Cardiac muscle cell (in vitro differentiated cells and primary cell): ENCODE measurements at regions not wholly inside any gene's neighbourhood (a gene's known extent, or its start where the extent isn't known, plus 50 kb on each side); places are given as distances from the start of the nearest gene placed in this dataset.

Experiments
- DNase-seq, 2 donors: peaks; one replicate each; pipeline versions ENCODE4 v3.0.0 to v3.0.0-alpha.2; 2010 to 2017; ENCODE audit warnings: low read depth in 1 of 2, low spot score in 1 of 2
- H3K27ac ChIP-seq: fragments of 200-600 bp; sonication (generic); 2 replicates; pipeline ENCODE4 v1.5.1; 2016
- H3K27me3 ChIP-seq: fragments of 200-600 bp; sonication (generic); 2 replicates; pipeline ENCODE4 v1.6.0; 2016; ENCODE audit warnings: control low read depth
- H3K36me3 ChIP-seq: fragments of 200-600 bp; sonication (generic); 2 replicates; pipeline ENCODE4 v1.5.1; 2016; ENCODE audit warnings: control low read depth
- H3K4me1 ChIP-seq: fragments of 200-600 bp; sonication (generic); 2 replicates; pipeline ENCODE4 v1.8.1; 2017; ENCODE audit warnings: low read depth, mild to moderate bottlenecking, mixed run types
- H3K4me3 ChIP-seq: fragments of 200-600 bp; sonication (generic); 2 replicates; pipeline ENCODE4 v1.5.1; 2016; ENCODE audit warnings: mild to moderate bottlenecking
- H3K9me3 ChIP-seq: fragments of 200-600 bp; sonication (generic); 2 replicates; pipeline ENCODE4 v1.5.1; 2017; ENCODE audit warnings: low read depth, mild to moderate bottlenecking, control low read depth
- TF ChIP-seq, protein P1 (sequence below): IDR thresholded peaks from 2 replicates; pipeline ENCODE4 v1.5.1; 2012; ENCODE audit warnings: low read depth, mild to moderate bottlenecking, low read length

DNA sequence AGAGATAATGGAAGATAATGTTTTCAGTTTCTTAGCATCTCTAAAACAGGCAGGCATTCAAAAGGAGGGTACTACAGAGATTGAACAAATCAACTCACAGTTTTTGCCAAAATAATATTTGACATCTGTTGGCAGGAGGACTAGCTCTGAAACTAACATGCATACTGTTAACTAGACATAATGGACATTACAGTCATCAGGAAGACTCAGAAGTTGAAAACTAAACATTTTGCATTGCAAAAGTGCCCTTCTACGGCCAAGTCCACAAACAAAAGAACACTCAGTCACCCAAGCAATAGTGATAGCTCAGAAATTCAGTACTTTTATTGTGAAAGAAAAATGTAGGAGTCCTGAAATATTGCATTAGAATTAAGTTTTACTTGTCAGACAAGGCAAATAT is 399.0 kb downstream of the HGF start:
- no peak overlapping the region for H3K27ac ChIP-seq
- no peaks in the 10 kb centered on the region for H3K27me3 ChIP-seq
- H3K36me3 ChIP-seq: no peaks in the 10 kb centered on the region
- H3K4me1 ChIP-seq: no peaks in the 10 kb centered on the region
- H3K4me3 ChIP-seq: no peak overlapping the region
- peak in 1 of 2 donors; percentile 41 for DNase-seq
- H3K9me3 ChIP-seq: no peaks in the 10 kb centered on the region
- TF ChIP-seq, protein P1, sequence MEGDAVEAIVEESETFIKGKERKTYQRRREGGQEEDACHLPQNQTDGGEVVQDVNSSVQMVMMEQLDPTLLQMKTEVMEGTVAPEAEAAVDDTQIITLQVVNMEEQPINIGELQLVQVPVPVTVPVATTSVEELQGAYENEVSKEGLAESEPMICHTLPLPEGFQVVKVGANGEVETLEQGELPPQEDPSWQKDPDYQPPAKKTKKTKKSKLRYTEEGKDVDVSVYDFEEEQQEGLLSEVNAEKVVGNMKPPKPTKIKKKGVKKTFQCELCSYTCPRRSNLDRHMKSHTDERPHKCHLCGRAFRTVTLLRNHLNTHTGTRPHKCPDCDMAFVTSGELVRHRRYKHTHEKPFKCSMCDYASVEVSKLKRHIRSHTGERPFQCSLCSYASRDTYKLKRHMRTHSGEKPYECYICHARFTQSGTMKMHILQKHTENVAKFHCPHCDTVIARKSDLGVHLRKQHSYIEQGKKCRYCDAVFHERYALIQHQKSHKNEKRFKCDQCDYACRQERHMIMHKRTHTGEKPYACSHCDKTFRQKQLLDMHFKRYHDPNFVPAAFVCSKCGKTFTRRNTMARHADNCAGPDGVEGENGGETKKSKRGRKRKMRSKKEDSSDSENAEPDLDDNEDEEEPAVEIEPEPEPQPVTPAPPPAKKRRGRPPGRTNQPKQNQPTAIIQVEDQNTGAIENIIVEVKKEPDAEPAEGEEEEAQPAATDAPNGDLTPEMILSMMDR: no peak

DNA sequence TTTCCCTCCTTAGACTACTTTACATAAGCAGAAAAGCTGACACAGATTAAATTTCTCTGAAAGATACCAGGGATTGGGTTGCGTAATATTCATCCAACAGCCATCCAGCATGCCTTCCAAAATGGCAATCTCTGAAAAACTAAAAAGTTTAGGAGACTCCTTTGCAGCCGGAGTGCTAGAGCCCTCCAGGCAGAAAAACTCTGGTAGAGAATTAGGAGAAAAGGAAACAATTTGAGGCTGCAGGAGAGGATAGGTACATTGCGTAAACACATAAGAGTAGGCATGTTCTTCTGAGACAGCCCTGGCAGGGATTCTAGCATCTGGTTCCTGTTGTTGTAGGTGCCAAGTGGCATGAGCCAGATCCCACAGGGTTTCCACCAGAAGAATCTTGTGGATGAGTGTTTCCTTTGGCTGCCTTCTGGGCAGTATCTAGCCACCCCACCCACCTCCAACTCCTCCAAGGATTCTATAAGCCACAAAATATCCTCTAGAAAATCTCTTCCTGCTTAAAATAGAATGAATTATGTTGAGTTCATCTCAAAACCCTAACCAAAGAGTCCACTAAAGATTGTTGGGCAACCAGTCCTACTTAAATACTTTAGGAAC is 402.4 kb downstream of the HGF start:
- no peaks in the 10 kb centered on the region for H3K4me1 ChIP-seq
- TF ChIP-seq, protein P1: no peak
- no peak overlapping the region for H3K27ac ChIP-seq
- H3K36me3 ChIP-seq: no peaks in the 10 kb centered on the region
- H3K27me3 ChIP-seq: no peaks in the 10 kb centered on the region
- peak in 1 of 2 donors; percentile 86 for DNase-seq
- no peaks in the 10 kb centered on the region for H3K9me3 ChIP-seq
- H3K4me3 ChIP-seq: no peak overlapping the region

DNA sequence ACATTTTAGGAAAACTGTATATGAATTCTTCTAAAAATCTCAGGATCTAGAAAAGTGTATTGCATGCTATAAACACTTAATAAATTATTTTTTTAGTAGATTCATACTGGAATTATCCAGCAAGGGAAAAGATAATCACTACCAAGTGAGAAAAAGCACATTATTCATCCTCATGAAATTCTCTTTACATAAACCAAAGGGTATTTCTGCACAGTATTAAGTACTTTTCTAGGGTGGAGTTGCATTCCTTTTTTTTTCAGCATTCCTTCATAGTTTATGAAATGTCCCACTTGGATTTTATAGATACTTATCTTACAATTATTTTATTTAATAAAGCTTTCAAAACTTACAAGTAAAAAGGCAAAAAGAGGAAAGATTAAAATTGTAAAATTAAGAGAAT is 403.3 kb downstream of the HGF start:
- no peak for DNase-seq
- Histone ChIP-seq H3K9me3 (no peaks in the 10 kb centered on the region), H3K4me1 (no peaks in the 10 kb centered on the region), H3K27ac (no peak overlapping the region), H3K36me3 (no peaks in the 10 kb centered on the region), H3K27me3 (no peaks in the 10 kb centered on the region), H3K4me3 (no peak overlapping the region)
- TF ChIP-seq, protein P1: no peak

DNA sequence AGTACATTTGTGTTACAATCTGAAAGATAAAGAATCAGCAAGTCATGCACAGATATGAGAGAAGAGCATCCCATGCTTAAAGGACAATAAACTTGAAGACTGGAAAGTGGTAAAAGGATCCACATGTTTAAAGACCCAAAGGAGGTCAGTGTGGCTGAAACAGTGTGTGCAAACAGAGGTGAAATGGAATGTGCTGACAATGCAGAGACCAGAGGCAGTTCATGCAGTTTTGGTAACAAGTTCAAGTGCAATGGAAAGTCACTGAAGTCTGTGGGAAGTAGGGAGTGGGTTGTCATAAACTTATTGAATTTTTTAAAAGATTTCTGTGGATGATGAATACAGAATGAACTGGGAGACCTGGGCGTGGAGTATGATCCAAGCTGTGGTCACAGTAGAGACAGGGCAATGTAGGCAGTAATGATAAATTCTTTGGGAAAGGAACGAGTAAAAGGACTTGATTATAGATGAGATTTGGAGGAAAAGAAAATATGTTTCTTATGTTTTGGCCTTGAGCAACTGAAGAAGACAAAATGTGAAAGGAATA is 408.0 kb downstream of the HGF start:
- Histone ChIP-seq H3K9me3 (no peaks in the 10 kb centered on the region), H3K4me3 (no peak overlapping the region), H3K4me1 (no peaks in the 10 kb centered on the region), H3K36me3 (no peaks in the 10 kb centered on the region), H3K27ac (no peak overlapping the region), H3K27me3 (no peaks in the 10 kb centered on the region)
- peak; percentile 12 to 18 for DNase-seq
- TF ChIP-seq, protein P1: no peak

DNA sequence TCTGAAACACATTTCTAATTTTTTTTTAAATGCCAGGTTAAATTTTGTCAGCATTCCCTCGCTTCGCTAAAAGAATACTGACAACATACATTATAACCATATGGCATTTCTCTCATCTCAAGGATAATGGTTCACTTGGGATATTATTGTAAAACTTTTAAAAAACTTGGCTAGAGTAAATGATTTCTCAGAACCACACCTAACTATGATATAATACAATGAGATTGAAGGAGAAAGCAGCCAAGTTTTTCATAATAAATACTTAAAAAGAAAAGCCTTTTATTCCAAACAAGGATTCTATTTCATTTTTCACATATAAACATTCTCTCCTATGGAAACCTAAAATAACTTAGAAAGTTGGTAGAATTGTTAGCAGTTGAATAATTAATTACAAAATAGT is 413.9 kb downstream of the HGF start:
- no peak overlapping the region for H3K27ac ChIP-seq
- H3K4me3 ChIP-seq: no peak overlapping the region
- no peaks in the 10 kb centered on the region for H3K36me3 ChIP-seq
- H3K27me3 ChIP-seq: no peaks in the 10 kb centered on the region
- TF ChIP-seq, protein P1: no peak
- no peak for DNase-seq
- H3K4me1 ChIP-seq: no peaks in the 10 kb centered on the region
- H3K9me3 ChIP-seq: no peaks in the 10 kb centered on the region
